ENCODE measurements at regions not wholly inside any gene's neighbourhood (a gene's known extent, or its start where the extent isn't known, plus 50 kb on each side); places are given as distances from the start of the nearest gene placed in this dataset.
A peak's percentile ranks its signal among the peaks of the same experiment; 100 is the strongest.
"Not testable (repeated sequence)": the region's sequence is repeated elsewhere in the genome, so short reads cannot be mapped to it uniquely, and the experiment has no call there.

DNA sequence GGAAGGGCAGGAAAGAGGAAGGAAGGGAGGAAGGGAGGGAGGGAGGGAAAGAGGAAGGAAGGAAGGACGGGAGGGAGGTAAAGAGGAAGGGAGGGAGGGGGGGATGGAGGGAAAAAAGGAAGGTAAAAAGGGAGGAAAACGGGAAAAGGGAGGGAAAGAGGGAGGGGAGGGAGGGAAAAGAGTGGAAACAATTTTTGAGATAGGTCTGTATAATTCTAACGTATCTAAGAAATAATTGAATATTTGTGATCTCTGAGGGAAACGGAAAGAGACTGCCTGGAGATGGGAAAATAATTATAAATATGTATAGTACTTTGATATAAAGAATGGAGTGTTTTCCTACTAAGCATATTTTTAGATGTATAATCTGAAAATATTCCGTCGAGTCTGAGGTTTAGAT, 158.2 kb upstream of the FOXK1 start:
- DNase-seq (ENCODE audit: low read depth) = no peak

DNA sequence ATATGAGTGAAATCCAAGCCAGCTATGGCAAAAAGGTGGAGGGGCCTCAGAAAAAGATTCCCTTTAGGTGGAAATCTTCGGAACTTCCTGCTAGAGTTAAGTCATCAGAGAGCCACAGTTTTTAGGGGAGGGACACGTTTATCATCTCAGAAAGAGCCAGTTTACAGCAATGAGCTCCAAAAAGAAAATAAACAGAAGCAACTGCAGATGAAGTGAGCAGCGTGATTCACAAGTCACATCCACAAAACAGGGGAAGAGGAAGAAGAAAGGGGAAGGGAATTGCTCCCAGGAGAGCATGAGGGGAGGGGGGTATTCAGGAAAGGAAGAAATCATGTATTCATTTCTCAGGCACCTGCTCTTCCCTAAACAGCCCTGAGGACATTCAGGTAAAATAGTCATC, 156.2 kb upstream of the FOXK1 start:
- DNase-seq (ENCODE audit: low read depth) = no peak

DNA sequence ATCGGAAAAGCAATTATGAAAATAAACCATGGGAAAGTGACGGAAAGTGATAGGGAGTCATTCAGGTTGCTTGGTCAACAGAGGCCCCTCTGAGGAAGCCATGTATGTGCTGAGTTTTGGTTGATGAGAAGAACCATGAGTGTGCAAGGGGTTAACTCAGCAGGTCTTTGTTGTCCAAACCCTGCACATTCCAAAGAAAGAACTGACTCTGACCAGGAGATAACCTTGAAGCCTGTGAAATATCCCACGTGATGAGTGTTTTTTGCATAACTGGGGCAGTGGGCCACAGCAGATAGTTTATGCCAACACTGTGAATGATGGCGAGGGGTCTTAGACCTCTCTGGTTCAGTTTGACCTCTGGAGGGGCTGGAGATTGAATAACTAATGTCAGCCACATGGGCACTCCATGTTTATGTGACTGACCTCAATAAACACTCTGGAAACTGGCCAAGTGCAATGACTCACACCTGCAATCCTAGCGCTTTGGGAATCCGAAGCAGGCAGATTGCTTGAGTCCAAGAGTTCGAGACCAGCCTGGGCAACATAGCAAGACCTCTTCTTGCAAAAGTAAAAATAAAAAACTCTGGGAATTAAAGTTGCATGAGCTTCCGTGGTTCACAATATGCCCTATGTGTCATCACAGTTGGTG, 154.0 kb upstream of the FOXK1 start:
- DNase-seq (ENCODE audit: low read depth) = peak; percentile 12

DNA sequence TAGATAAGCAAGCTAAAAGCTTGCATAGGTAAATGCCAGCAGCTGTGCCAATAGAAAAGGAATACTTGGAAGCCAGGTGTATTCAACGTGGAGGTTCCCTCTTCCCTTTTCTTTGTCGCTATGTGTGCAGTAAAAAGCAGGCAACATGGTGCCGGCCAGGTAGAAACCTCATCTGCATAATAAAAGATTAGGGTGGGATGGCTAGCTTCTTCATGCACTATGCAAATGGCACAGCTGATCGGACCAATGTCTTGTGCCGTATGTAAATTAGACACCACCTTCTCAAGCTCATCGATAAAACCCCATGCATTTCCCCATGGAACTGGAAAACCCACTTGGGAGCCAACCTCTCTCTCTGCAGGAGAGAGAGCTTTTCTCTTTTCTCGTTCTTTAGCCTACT, 150.9 kb upstream of the FOXK1 start:
- no peak for DNase-seq (ENCODE audit: low read depth)

DNA sequence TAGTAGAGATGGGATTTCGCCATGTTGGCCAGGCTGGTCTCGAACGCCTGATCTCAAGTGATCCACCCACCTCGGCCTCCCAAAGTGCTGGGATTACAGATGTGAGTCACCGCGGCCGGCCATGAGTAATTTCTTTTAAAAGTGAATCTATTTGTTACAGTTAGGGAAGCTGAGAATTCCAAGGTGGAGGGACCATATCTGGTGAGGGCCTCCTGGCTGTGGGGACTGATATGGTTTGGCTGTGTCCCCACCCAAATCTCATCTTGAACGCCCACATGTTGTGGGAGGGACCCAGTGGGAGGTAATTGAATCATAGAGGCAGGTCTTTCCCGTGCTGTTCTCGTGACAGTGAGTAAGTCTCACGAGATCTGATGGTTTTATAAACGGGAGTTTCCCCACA, 148.8 kb upstream of the FOXK1 start:
- not testable (repeated sequence) for DNase-seq (ENCODE audit: low read depth)

DNA sequence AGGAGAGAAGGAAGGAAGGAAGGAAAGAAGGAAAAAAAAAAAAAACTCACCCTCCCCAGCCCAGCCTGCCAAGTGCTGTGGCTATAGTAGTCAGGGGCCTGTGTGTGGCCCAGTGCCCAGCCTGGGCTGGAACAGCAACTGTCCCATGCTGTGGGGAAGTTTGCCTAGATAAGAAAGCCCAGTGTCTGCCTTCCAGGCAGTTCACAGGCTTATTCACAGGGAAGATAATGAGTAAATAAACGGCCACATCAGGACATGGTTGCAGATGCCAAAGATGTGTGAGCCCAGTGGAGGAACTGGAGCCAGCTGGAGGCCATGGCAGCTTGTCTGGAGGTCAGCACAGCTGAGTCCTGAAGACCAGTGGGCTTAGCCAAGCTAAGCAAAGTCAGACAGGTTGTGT, 132.4 kb upstream of the FOXK1 start:
- no peak for DNase-seq (ENCODE audit: low read depth)

DNA sequence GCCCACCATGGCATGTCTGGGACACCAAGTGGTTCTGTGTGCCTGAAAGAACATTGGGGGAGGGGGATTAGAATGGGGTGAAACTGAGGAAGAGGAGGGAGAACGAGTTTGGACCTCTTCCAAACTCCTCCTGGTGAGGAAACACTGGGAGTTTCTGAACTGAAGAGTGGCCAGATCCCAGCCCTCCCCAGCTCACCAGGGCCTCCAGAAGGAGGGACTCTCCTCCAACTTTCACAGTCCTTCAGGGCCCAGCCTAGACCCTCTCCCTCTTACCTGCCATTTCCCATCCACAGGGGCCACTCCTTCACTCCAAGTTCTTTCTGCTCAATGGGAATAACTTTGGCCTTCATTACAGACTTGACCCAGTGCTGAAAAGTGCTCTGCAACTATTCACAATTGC, 132.0 kb upstream of the FOXK1 start:
- no peak for DNase-seq (ENCODE audit: low read depth)

DNA sequence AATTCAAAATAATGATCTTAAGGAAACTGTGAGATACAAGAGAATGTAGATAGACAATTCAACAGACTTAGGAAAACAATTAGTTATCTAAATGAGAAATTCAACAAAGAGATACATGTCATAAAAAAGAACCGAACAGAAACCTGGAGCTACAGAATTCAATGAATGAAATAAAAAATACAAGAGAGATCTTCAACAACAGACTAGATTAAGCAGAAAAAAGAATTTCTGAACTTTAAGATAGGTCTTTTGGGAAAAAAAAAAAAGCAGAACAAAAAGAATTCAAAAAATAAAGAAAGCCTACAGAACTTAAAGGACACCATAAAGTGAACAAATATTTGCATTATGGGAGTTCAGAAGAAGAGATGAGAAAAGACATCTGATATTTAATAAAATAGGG, 129.1 kb upstream of the FOXK1 start:
- DNase-seq (ENCODE audit: low read depth) = no peak

DNA sequence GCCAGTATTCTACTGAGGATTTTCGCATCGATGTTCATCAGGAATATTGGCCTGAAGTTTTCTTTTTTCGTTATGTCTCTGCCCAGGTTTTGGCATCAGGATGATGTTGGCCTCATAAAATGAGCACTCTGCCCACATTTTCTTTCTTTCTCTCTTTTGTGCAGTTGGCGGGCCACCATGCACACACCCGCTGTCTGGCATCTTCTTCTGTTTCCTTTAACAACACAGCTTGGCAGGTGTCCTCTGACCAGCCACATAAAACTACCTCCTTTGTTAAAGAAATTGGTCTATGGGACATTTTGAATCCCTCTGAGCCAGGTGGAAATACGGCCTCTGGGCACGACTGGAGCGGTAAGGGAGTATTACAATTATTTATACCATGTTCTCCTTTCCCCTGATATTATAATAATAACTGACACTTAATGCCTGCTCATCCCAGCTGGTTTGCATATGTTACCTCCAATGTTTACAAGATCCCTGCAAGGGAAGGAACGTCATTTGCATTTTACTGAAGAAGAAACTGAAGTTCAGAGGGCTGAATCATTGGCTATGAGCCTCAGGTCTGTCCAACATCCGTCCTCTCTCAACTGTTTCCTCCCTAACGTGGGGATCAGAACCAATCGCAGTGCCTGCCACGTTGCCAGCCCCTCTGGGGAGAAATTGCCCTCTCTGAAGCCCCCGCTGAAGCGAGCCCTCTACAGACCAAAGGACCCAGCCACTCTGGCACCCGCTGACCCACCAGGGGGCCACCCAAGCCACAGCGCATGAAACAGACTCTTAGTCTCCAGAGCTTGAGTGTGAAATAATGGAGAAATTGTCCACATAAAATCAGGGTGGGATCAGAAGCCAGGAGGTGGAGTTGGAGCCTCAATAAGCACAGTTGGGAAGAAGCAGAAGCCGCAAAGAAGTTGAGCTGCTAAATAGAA, 125.0 kb upstream of the FOXK1 start:
- DNase-seq (ENCODE audit: low read depth) = no peak

DNA sequence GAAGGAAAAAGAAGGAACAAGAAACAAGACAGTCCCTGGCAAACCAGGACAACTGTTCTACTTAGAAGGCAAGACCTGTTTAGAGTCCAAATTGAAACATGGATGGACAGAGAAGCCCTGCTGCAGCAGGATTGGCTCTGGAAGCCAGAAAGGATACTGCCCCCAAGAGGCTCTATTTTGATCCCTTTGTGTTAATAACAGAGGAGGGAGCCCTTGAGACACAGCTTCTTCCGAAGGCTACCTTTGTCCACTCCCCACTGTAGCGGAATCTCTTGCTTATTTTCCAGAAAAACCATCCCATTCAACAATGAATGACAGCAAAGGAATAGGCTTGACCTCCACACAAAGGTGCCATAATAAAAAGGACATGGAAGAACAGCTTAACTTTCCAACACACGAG, 120.3 kb upstream of the FOXK1 start:
- DNase-seq (ENCODE audit: low read depth) = no peak

DNA sequence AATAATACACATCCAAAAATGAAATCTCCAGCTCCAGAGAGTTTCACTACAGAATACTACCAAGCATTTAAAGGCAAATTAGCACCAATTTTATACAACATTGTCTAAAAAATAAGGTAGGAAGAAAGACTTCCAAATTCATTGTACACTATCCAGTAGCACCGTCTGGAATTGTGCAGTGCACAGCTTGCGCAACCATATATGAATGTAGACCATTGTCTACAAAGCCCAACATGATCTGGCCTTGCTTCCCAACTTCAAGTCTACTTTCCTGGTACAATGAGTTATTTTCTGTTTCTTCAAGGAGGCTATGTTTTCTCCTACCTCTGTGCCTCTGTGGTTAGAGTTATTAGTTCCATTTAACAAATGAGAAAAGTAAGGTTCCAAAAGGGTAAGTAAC, 115.4 kb upstream of the FOXK1 start:
- DNase-seq (ENCODE audit: low read depth) = no peak

DNA sequence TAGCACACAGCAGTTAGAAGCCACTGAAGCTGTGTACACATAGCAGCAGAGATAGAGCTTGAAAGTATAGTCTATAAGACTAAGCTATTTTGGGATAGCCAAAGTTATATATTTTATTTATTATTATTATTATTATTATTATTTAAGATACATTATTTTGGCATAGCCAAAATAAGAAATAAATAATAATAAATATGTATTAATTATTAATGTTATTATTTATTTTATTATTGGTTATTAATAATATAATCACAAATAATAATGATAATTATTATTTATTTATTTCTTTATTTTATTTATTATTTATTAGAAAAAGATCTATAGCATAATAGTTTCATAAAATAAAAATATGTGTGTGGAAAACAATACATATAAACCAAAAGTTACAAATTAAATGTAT, 107.2 kb upstream of the FOXK1 start:
- no peak for DNase-seq (ENCODE audit: low read depth)

DNA sequence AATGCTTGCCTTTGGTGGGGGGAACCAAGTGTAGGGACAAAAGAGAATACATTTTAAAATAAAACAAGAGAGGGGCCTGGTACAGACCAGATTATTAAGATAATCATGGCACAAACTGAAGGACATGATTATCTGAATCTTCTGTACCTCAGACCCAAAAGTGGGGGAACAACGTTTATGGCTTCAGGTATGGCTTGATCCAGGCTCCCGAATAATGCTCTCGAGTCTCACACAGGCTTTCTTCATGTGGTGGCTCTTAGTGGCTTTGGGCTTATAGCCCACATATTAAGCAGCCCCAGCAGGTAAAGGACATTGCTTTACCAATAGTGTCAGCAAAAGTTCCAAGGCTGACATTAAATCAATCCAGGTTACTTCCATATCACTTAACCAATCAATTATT, 106.8 kb upstream of the FOXK1 start:
- no peak for DNase-seq (ENCODE audit: low read depth)

DNA sequence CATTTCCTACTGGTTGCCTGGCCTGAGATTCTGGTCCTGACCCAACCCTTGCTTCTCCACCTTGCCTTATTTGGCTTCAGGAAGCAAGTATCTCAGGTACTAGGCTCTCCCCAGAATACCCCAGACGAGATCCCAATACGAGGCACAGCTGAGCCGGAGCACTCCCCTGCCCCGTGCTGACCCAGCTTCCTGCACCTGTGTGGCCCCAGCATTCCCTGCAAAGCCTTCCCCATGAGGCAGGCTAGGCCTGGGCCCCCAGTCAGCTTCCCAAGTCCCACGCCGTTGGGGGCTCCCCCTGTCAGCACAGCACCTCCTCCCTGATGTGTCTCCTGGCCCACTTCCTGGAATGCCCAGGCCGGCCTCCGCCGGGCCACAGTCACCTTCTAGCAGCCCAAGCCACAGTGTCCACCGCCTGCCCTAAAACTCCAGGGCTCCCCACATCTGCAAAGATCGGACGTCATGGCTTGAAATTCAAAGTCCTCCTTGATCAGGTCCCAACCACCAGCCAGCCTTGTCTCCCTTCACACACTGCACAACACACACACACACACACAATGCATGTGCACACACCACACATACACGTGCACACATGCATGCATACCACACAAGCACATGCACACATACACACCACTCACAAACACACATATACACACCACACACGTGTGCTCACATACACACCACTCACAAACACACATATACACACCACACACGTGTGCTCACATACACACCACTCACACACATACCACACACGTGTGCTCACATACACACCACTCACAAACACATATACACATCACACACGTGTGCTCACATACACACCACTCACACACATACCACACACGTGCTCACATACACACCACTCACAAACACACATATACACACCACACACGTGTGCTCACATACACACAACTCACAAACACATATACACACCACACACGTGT, 78.9 kb upstream of the FOXK1 start:
- DNase-seq (ENCODE audit: low read depth) = no peak

DNA sequence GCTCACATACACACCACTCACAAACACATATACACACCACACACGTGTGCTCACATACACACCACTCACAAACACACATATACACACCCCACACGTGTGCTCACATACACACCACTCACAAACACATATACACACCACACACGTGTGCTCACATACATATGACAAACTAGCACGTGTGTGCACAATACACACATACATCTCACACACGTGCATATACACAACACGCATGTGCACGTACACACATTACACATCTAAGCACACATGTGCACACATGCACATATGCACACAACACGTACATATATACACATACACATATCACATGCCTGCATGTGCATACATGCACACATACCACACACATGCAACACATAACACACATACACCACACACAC, 78.3 kb upstream of the FOXK1 start:
- no peak for DNase-seq (ENCODE audit: low read depth)

DNA sequence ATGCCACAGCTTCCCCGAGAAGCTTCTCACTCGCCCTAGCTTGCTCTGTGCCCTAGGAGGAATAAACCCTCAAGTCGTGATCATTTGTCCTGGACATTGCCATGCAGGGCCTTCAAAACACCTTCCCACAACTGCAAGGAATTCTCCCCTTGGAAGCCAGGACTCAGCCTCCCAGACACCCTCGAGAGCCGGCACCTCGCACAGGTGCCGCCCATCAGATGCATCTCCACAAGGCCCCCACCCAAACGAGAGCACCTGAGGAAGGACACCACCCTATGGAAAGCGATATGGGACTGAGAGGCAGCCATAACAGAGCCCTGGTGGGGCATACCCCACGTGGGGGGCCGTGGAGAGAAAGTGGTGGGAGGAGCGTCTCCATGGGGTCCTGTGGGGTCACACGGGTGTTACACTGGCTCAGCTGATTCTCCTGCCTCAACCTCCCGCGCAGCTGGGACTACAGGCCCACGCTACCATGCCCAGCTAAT, 77.6 kb upstream of the FOXK1 start:
- DNase-seq (ENCODE audit: low read depth) = no peak

DNA sequence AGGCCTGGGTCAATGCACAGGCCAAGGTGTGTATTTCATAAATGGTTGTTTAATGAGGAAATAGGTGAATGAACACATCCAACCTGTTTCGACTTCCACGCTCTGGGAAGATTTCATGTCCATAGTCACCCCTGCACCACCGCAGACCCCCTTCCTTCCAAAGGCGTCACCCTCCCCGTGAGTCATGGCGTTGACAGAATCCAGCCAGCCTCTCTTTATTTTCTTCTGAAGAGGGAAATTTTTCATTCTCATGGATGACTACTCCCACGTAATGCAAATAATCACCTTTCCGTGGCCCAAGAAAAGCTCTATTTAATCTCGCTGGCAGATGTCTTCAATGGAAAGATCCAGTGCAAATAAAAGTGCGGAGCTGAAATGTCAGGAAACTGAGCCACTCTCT, 75.3 kb upstream of the FOXK1 start:
- DNase-seq (ENCODE audit: low read depth) = no peak

DNA sequence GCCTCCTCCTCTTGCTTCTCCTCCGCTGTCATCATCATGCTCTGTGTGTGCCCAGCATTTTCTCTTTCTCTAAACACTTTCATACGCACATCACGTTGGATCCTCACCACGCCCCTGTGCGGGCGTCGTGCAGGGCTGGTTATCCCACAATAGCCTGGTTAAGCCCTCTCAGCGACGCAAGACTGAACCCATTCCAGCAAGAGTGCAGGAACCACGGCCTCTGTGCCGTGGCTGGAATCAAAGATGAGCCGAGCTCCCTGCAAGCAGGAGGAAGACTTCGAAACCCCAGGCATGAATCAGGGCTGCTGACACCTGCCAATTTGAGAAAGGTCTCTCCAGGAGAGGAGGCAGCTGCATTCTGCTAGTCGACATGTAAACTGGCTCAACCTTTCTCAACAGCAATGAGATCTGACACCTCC, 74.8 kb upstream of the FOXK1 start:
- no peak for DNase-seq (ENCODE audit: low read depth)

DNA sequence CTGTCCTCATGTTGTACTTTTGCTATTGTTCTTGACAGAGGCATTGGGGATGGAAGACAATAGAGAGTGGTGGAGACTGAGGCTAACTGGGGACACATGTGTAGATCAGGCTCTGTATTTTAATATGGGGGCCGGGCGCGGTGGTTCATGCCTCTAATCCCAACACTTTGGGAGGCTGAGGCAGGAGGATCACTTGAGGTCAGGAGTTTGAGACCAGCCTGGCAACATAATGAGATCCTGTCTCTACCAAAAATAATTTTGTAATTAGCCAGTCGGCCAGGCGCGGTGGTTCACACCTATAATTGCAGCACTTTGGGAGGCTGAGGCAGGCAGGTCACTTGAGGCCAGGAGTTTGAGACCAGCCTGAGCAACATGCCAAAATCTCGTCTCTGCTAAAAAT, 72.5 kb upstream of the FOXK1 start:
- not testable (repeated sequence) for DNase-seq (ENCODE audit: low read depth)

DNA sequence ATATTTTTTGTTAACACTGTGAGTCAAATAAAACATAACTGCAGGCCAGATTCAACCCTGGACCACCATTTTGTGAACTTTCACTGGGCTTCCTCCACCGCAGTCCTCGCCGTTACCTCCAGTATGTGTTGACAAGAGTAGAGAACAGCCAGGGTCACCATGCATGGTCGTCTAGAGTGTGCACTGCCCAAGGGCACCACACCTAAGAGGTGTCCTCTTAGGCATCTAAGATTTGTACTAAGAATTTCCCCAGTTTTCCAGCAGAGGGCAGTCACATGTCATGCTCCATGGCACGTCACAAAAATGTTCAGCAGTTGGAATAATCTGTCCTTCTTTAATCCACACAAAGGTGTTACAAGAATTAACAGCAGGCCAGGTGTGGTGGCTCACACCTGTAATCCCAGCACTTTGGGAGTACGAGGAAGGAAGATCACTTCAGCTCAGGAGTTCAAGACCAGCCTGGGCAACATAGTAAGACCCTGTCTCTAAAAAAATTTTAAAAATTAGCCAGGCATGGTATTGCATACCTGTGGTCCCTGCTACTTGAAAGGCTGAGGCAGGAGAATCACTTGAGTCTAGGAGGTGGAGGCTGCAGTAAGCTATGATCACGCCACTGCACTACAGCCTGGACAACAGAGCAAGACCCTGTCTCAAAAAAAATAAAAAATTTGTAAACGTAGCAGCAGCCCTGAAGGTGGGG, 71.2 kb upstream of the FOXK1 start:
- DNase-seq (ENCODE audit: low read depth) = peak; percentile 67

DNA sequence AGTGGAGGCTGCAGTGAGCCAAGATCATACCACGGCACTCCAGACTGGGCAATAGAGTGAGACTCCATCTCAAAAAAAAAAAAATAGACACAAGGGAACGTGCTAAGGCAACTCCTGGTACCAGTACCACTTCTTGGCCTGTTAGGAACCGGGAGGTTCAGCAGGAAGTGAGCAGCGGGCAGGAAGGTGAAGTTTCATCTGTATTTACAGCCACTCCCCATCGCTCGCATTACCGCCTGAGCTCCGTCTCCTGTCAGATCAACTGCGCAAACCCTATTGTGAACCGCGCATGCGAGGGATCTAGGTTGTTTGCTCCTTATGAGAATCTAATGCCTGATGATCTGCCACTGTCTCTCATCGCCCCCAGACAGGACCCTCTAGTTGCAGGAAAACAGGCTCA, 69.9 kb upstream of the FOXK1 start:
- no peak for DNase-seq (ENCODE audit: low read depth)
